HG02610 (cell line): ENCODE measurements at regions not wholly inside any gene's neighbourhood (a gene's known extent, or its start where the extent isn't known, plus 50 kb on each side); places are given as distances from the start of the nearest gene placed in this dataset.

ENCODE experiments used
- ATAC-seq: cut with Tn5 transposase; IDR thresholded peaks from one replicate; pipeline ENCODE4 v1.9.1; 2021; ENCODE audit warnings: mild to moderate bottlenecking, moderate library complexity; ENCODE audit not compliant: unreplicated experiment

GRCh38 chr3:159852821-159853505, 135.7 kb upstream of the IL12A start:
- ATAC-seq: peak; percentile 38

- ATAC-seq: no peak
These were observed 135.2 kb upstream of the IL12A start for GRCh38 chr3:159853506-159853864.

- no peak for ATAC-seq
These were observed 134.0 kb upstream of the IL12A start for GRCh38 chr3:159854500-159855124.

- no peak for ATAC-seq
These were observed 132.9 kb upstream of the IL12A start for GRCh38 chr3:159855599-159856346.

GRCh38 chr3:159856590-159857104, 132.0 kb upstream of the IL12A start:
- no peak for ATAC-seq

GRCh38 chr3:159857840-159858239, 130.8 kb upstream of the IL12A start:
- no peak for ATAC-seq

- no peak for ATAC-seq
These were observed 130.0 kb upstream of the IL12A start for GRCh38 chr3:159858650-159859049.

- ATAC-seq: no peak
These were observed 129.2 kb upstream of the IL12A start for GRCh38 chr3:159859424-159859823.

GRCh38 chr3:159859836-159860235, 128.8 kb upstream of the IL12A start:
- no peak for ATAC-seq

GRCh38 chr3:159860269-159861116, 128.1 kb upstream of the IL12A start:
- no peak for ATAC-seq

GRCh38 chr3:159861369-159861987, 127.2 kb upstream of the IL12A start:
- peak; percentile 87 for ATAC-seq

GRCh38 chr3:159865041-159865579, 123.5 kb upstream of the IL12A start:
- ATAC-seq: no peak

GRCh38 chr3:159866201-159866746, 122.4 kb upstream of the IL12A start:
- ATAC-seq: no peak

- ATAC-seq: no peak
These were observed 121.3 kb upstream of the IL12A start for GRCh38 chr3:159867372-159867771.

- no peak for ATAC-seq
These were observed 117.9 kb upstream of the IL12A start for GRCh38 chr3:159870723-159871122.

GRCh38 chr3:159872374-159873109, 116.1 kb upstream of the IL12A start:
- peak; percentile 75 for ATAC-seq

GRCh38 chr3:159875116-159875515, 113.5 kb upstream of the IL12A start:
- ATAC-seq: no peak

- ATAC-seq: no peak
These were observed 110.7 kb upstream of the IL12A start for GRCh38 chr3:159877924-159878323.

- ATAC-seq: no peak
These were observed 109.5 kb upstream of the IL12A start for GRCh38 chr3:159879146-159879545.
